WTC11 (cell line): ENCODE measurements at regions not wholly inside any gene's neighbourhood (a gene's known extent, or its start where the extent isn't known, plus 50 kb on each side); places are given as distances from the start of the nearest gene placed in this dataset.

Experiments
- ATAC-seq: fragments of 200-7000 bp; cut with Tn5 transposase; 2 replicates; pipeline ENCODE4 v1.10.0; 2021; ENCODE audit warnings: mild to moderate bottlenecking, moderate library complexity
- CTCF ChIA-PET: fragments of 300-600 bp; sonication (Branson Sonifier 250); formaldehyde crosslinking; loops from one replicate; lab custom pipeline; 2021; ENCODE audit warnings: antibody characterized with exemption; lab: Charles Lee
- POLR2A ChIA-PET: fragments of 350-600 bp; sonication (Branson Sonifier 250); formaldehyde crosslinking; loops from one replicate; lab custom pipeline; 2021; ENCODE audit warnings: antibody characterized with exemption; lab: Charles Lee
- DNase-seq: peaks from one replicate; pipeline ENCODE4 v3.0.0; 2021; ENCODE audit warnings: low spot score
- H3K27ac Mint-ChIP-seq: 2 replicates; pipeline ENCODE4 v1.8.0; 2021; ENCODE audit warnings: mixed read lengths
- H3K27me3 Mint-ChIP-seq: 2 replicates; pipeline ENCODE4 v1.8.0; 2021; ENCODE audit warnings: low read depth, mild to moderate bottlenecking, moderate library complexity, mixed read lengths
- H3K36me3 Mint-ChIP-seq: 2 replicates; pipeline ENCODE4 v1.8.0; 2021; ENCODE audit warnings: mixed read lengths
- H3K4me1 Mint-ChIP-seq: 2 replicates; pipeline ENCODE4 v1.8.0; 2022; ENCODE audit warnings: mixed read lengths
- H3K4me3 Mint-ChIP-seq: 2 replicates; pipeline ENCODE4 v1.8.0; 2021; ENCODE audit warnings: mild to moderate bottlenecking, moderate library complexity, mixed read lengths
- H3K9me3 Mint-ChIP-seq: 2 replicates; pipeline ENCODE4 v1.8.0; 2021; ENCODE audit warnings: mixed read lengths
- ATF2 ChIP-seq: sonication (generic); formaldehyde crosslinking; IDR thresholded peaks from 2 replicates; pipeline ENCODE4 v1.8.1; 2022; ENCODE audit warnings: low read depth, missing genetic modification reagents, borderline replicate concordance
- ATF6 ChIP-seq: sonication (generic); formaldehyde crosslinking; IDR thresholded peaks from 2 replicates; pipeline ENCODE4 v1.8.1; 2023; ENCODE audit warnings: mild to moderate bottlenecking, missing genetic modification reagents
- E2F5 ChIP-seq: sonication (generic); formaldehyde crosslinking; IDR thresholded peaks from 2 replicates; pipeline ENCODE4 v1.8.1; 2022; ENCODE audit warnings: mild to moderate bottlenecking, moderate library complexity, missing genetic modification reagents
- ELF4 ChIP-seq: sonication (generic); formaldehyde crosslinking; IDR thresholded peaks from 2 replicates; pipeline ENCODE4 v1.8.1; 2022; ENCODE audit warnings: low read depth, mild to moderate bottlenecking, moderate library complexity, missing genetic modification reagents
- ETV6 ChIP-seq: sonication (generic); formaldehyde crosslinking; IDR thresholded peaks from 2 replicates; pipeline ENCODE4 v1.8.1; 2022; ENCODE audit warnings: mild to moderate bottlenecking, missing genetic modification reagents
- FOXK1 ChIP-seq: sonication (generic); formaldehyde crosslinking; IDR thresholded peaks from 2 replicates; pipeline ENCODE4 v1.8.0; 2022; ENCODE audit warnings: mild to moderate bottlenecking, moderate library complexity, missing genetic modification reagents
- GABPB1 ChIP-seq: sonication (generic); formaldehyde crosslinking; IDR thresholded peaks from 2 replicates; pipeline ENCODE4 v1.8.1; 2023; ENCODE audit warnings: mild to moderate bottlenecking, missing genetic modification reagents
- IRF1 ChIP-seq: sonication (generic); formaldehyde crosslinking; IDR thresholded peaks from 2 replicates; pipeline ENCODE4 v1.8.0; 2023; ENCODE audit warnings: missing genetic modification reagents
- IRF2 ChIP-seq: sonication (generic); formaldehyde crosslinking; IDR thresholded peaks from 2 replicates; pipeline ENCODE4 v1.8.0; 2022; ENCODE audit warnings: low read depth, missing genetic modification reagents, borderline replicate concordance
- JAZF1 ChIP-seq: fragments of 250-450 bp; sonication (Bioruptor Pico); IDR thresholded peaks from 2 replicates; pipeline ENCODE4 v1.9.0; 2021; ENCODE audit warnings: moderate library complexity, mild to moderate bottlenecking, inconsistent platforms
- MXD4 ChIP-seq: fragments of 250-450 bp; sonication (Bioruptor Pico); IDR thresholded peaks from 2 replicates; pipeline ENCODE4 v1.8.0; 2021; ENCODE audit warnings: mild to moderate bottlenecking, moderate library complexity, borderline replicate concordance
- NFE2L1 ChIP-seq: sonication (generic); formaldehyde crosslinking; IDR thresholded peaks from 2 replicates; pipeline ENCODE4 v1.8.1; 2023; ENCODE audit warnings: missing genetic modification reagents
- OVOL2 ChIP-seq: fragments of 250-450 bp; sonication (Bioruptor Pico); IDR thresholded peaks from 2 replicates; pipeline ENCODE4 v1.9.0; 2021; ENCODE audit warnings: mild to moderate bottlenecking, borderline replicate concordance
- SMAD3 ChIP-seq: sonication (generic); formaldehyde crosslinking; IDR thresholded peaks from 2 replicates; pipeline ENCODE4 v1.8.0; 2022; ENCODE audit warnings: missing genetic modification reagents, mild to moderate bottlenecking, borderline replicate concordance
- STAT6 ChIP-seq: sonication (generic); formaldehyde crosslinking; conservative IDR thresholded peaks from 2 replicates; pipeline ENCODE4 v1.8.1; 2023; ENCODE audit warnings: mild to moderate bottlenecking, low read depth, missing genetic modification reagents, moderate library complexity
- TEAD1 ChIP-seq: sonication (generic); formaldehyde crosslinking; IDR thresholded peaks from 2 replicates; pipeline ENCODE4 v1.8.0; 2022; ENCODE audit warnings: mild to moderate bottlenecking, missing genetic modification reagents
- ZBTB21 ChIP-seq: sonication (generic); formaldehyde crosslinking; IDR thresholded peaks from 2 replicates; pipeline ENCODE4 v1.8.1; 2023; ENCODE audit warnings: mild to moderate bottlenecking, missing genetic modification reagents, borderline replicate concordance
- ZNF138 ChIP-seq: sonication (generic); formaldehyde crosslinking; conservative IDR thresholded peaks from 2 replicates; pipeline ENCODE4 v1.8.1; 2022; ENCODE audit warnings: mild to moderate bottlenecking, moderate library complexity, missing genetic modification reagents
- ZNF263 ChIP-seq: sonication (generic); formaldehyde crosslinking; IDR thresholded peaks from 2 replicates; pipeline ENCODE4 v1.8.1; 2022; ENCODE audit warnings: low read depth, mild to moderate bottlenecking, moderate library complexity, missing genetic modification reagents
- ZNF281 ChIP-seq: sonication (generic); formaldehyde crosslinking; IDR thresholded peaks from 2 replicates; pipeline ENCODE4 v1.8.0; 2023; ENCODE audit warnings: mild to moderate bottlenecking, missing genetic modification reagents
- ZNF425 ChIP-seq: fragments of 250-450 bp; sonication (Bioruptor Pico); conservative IDR thresholded peaks from 2 replicates; pipeline ENCODE4 v1.9.0; 2021; ENCODE audit warnings: mild to moderate bottlenecking

- Mint-ChIP-seq H3K27ac (no peak overlapping the region), H3K4me3 (no peak overlapping the region), H3K36me3 (peaks cover 65% of the 10 kb centered on the region), H3K27me3 (no peaks in the 10 kb centered on the region; the same call in 1 of the 2 replicates), H3K9me3 (peaks cover 73% of the 10 kb centered on the region), H3K4me1 (no peaks in the 10 kb centered on the region)
- no peak for TF ChIP-seq ZNF425
- TF ChIP-seq FOXK1 (CRISPR knock-in tag) = no peak
- no peak for TF ChIP-seq OVOL2
- TF ChIP-seq ZNF281 (CRISPR knock-in tag) = no peak
- no peak for TF ChIP-seq E2F5 (CRISPR knock-in tag)
- TF ChIP-seq GABPB1 (CRISPR knock-in tag) = no peak
- ATAC-seq = no peak
- ChIA-PET POLR2A (no interaction called here), CTCF (no interaction called here)
- DNase-seq = no peak
Observed at GRCh38 chr2:5229574-5229973, 462.6 kb upstream of the SOX11 start.

GRCh38 chr2:5230444-5230843, 461.7 kb upstream of the SOX11 start:
- no peak overlapping the region for H3K4me3 Mint-ChIP-seq
- DNase-seq = no peak
- H3K9me3 Mint-ChIP-seq = peaks cover 71% of the 10 kb centered on the region
- peaks cover 61% of the 10 kb centered on the region for H3K36me3 Mint-ChIP-seq
- no peaks in the 10 kb centered on the region for H3K4me1 Mint-ChIP-seq
- no peak overlapping the region for H3K27ac Mint-ChIP-seq
- ATAC-seq = no peak
- POLR2A ChIA-PET = no interaction called here
- TF ChIP-seq IRF1 (CRISPR knock-in tag) (no peak), ZNF138 (CRISPR knock-in tag) (no peak), STAT6 (no peak), SMAD3 (no peak), TEAD1 (CRISPR knock-in tag) (no peak), IRF2 (CRISPR knock-in tag) (no peak), ELF4 (CRISPR knock-in tag) (no peak), ZBTB21 (CRISPR knock-in tag) (no peak), NFE2L1 (no peak), ZNF263 (CRISPR knock-in tag) (no peak), ATF6 (CRISPR knock-in tag) (no peak), ETV6 (CRISPR knock-in tag) (no peak), MXD4 (CRISPR knock-in tag) (no peak), ATF2 (CRISPR knock-in tag) (no peak), JAZF1 (CRISPR knock-in tag) (no peak), GABPB1 (CRISPR knock-in tag) (no peak)
- CTCF ChIA-PET = no interaction called here
- no peaks in the 10 kb centered on the region; the same call in 1 of the 2 replicates for H3K27me3 Mint-ChIP-seq
